ENCODE measurements at regions not wholly inside any gene's neighbourhood (a gene's known extent, or its start where the extent isn't known, plus 50 kb on each side); places are given as distances from the start of the nearest gene placed in this dataset.
A peak's percentile ranks its signal among the peaks of the same experiment; 100 is the strongest.

- DNase-seq (no peak), ATAC-seq (no peak)
- H3K4me3 ChIP-seq, result no peak overlapping the region
- in situ Hi-C loops (cut with MboI; ENCODE audit: low sequenced_read_pairs in 4 of 4) (no loop called here), intact Hi-C loops (cut with DNase I; ENCODE audit: low total_unique reads) (no loop called here)
- no peaks in the 10 kb centered on the region for H3K36me3 ChIP-seq
- no peak for TF ChIP-seq CTCF (IDR thresholded peaks at IDR 0.05 in 4 of 5, conservative IDR thresholded peaks at IDR 0.05 in 1 of 5)
- no peak for TF ChIP-seq POLR2A (IDR thresholded peaks at IDR 0.05)
- no peaks in the 10 kb centered on the region for H3K27me3 ChIP-seq
- no peak overlapping the region for H3K27ac ChIP-seq
- H3K9me3 ChIP-seq, result no peaks in the 10 kb centered on the region
- no peaks in the 10 kb centered on the region for H3K4me1 ChIP-seq
Observed at GRCh38 chr18:66695281-66695680, 91.4 kb upstream of the CDH19 start.

- intact Hi-C loops (cut with DNase I; ENCODE audit: low total_unique reads), result no loop called here
Observed at GRCh38 chr18:66694852-66695251, 91.0 kb upstream of the CDH19 start.

GRCh38 chr18:66687635-66688034 lies 83.7 kb upstream of the CDH19 start:
- in situ Hi-C loops (cut with MboI; ENCODE audit: low sequenced_read_pairs in 4 of 4) (no loop called here), intact Hi-C loops (cut with DNase I; ENCODE audit: low total_unique reads) (no loop called here)
- Histone ChIP-seq H3K27ac (no peak overlapping the region), H3K9me3 (no peaks in the 10 kb centered on the region), H3K36me3 (no peaks in the 10 kb centered on the region), H3K4me1 (no peaks in the 10 kb centered on the region), H3K27me3 (no peaks in the 10 kb centered on the region), H3K4me3 (no peak overlapping the region)
- ATAC-seq (no peak), DNase-seq (no peak)
- TF ChIP-seq CTCF (IDR thresholded peaks at IDR 0.05 in 4 of 5, conservative IDR thresholded peaks at IDR 0.05 in 1 of 5), result no peak
- no peak for TF ChIP-seq POLR2A (IDR thresholded peaks at IDR 0.05)

More at GRCh38 chr18:66694852-66695251, 91.0 kb upstream of the CDH19 start:
- no peaks in the 10 kb centered on the region for H3K36me3 ChIP-seq
- H3K9me3 ChIP-seq, result no peaks in the 10 kb centered on the region
- in situ Hi-C loops (cut with MboI; ENCODE audit: low sequenced_read_pairs in 4 of 4), result no loop called here
- no peak for ATAC-seq
- no peak for DNase-seq
- no peak overlapping the region for H3K4me3 ChIP-seq
- H3K4me1 ChIP-seq, result no peaks in the 10 kb centered on the region
- no peak for TF ChIP-seq POLR2A (IDR thresholded peaks at IDR 0.05)
- TF ChIP-seq CTCF (IDR thresholded peaks at IDR 0.05 in 4 of 5, conservative IDR thresholded peaks at IDR 0.05 in 1 of 5), result no peak
- H3K27me3 ChIP-seq, result no peaks in the 10 kb centered on the region
- H3K27ac ChIP-seq, result no peak overlapping the region

- Histone ChIP-seq H3K4me3 (no peak overlapping the region), H3K9me3 (no peaks in the 10 kb centered on the region), H3K4me1 (no peaks in the 10 kb centered on the region), H3K36me3 (no peaks in the 10 kb centered on the region), H3K27me3 (no peaks in the 10 kb centered on the region), H3K27ac (no peak overlapping the region)
- DNase-seq, result no peak
- TF ChIP-seq CTCF (IDR thresholded peaks at IDR 0.05 in 4 of 5, conservative IDR thresholded peaks at IDR 0.05 in 1 of 5) (no peak), POLR2A (IDR thresholded peaks at IDR 0.05) (no peak)
- intact Hi-C loops (cut with DNase I; ENCODE audit: low total_unique reads), result no loop called here
- in situ Hi-C loops (cut with MboI; ENCODE audit: low sequenced_read_pairs in 4 of 4), result no loop called here
- ATAC-seq, result peak in 1 of 2 donors; percentile 23
Observed at GRCh38 chr18:66682855-66683322, 79.0 kb upstream of the CDH19 start.

- no peak overlapping the region for H3K27ac ChIP-seq
- no peaks in the 10 kb centered on the region for H3K27me3 ChIP-seq
- no peak for DNase-seq
- TF ChIP-seq POLR2A (IDR thresholded peaks at IDR 0.05) (no peak), CTCF (IDR thresholded peaks at IDR 0.05 in 4 of 5, conservative IDR thresholded peaks at IDR 0.05 in 1 of 5) (no peak)
- H3K36me3 ChIP-seq, result no peaks in the 10 kb centered on the region
- H3K9me3 ChIP-seq, result no peaks in the 10 kb centered on the region
- ATAC-seq, result no peak
- in situ Hi-C loops (cut with MboI; ENCODE audit: low sequenced_read_pairs in 4 of 4) (no loop called here), intact Hi-C loops (cut with DNase I; ENCODE audit: low total_unique reads) (no loop called here)
- H3K4me1 ChIP-seq, result no peaks in the 10 kb centered on the region
- H3K4me3 ChIP-seq, result no peak overlapping the region
Observed at GRCh38 chr18:66676699-66677098, 72.8 kb upstream of the CDH19 start.

All from gastrocnemius medialis (tissue), 4 donors.